ENCODE measurements at regions not wholly inside any gene's neighbourhood (a gene's known extent, or its start where the extent isn't known, plus 50 kb on each side); places are given as distances from the start of the nearest gene placed in this dataset.

- DNase-seq (ENCODE audit: insufficient read length, low spot score) (no peak), FAIRE-seq (no peak)
Measured at GRCh38 chr9:88809355-88810161, 181.7 kb upstream of the S1PR3 start.

GRCh38 chr9:88810826-88811225 is 180.4 kb upstream of the S1PR3 start:
- FAIRE-seq: no peak
- DNase-seq (ENCODE audit: insufficient read length, low spot score): no peak

- FAIRE-seq (no peak), DNase-seq (ENCODE audit: insufficient read length, low spot score) (no peak)
Measured at GRCh38 chr9:88811511-88811910, 179.8 kb upstream of the S1PR3 start.

GRCh38 chr9:88812938-88813637 is 178.2 kb upstream of the S1PR3 start:
- FAIRE-seq (no peak), DNase-seq (ENCODE audit: insufficient read length, low spot score) (no peak)

GRCh38 chr9:88813638-88814209 is 177.5 kb upstream of the S1PR3 start:
- no peak for DNase-seq (ENCODE audit: insufficient read length, low spot score)
- FAIRE-seq: no peak

GRCh38 chr9:88814577-88814976 is 176.7 kb upstream of the S1PR3 start:
- DNase-seq (ENCODE audit: insufficient read length, low spot score) (no peak), FAIRE-seq (no peak)

DNA sequence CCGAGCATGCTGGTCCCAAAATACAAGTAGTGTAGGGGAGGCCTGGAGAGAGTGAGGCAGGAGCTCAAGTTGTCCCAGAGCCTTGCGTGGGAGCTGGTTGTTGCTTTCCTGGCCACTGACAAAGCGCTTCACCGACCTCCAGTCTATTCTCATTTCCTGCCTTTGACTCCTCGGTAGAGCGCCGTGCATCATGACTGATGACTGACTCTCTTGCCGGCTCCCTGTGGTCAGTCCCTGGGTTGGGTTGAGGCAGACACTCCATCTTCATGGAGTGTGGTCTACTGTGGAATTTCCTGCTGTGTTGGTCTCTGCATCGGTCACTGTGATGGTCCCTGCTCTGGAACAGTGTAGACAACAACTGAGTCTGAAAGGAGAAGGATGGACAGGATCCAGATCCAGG is 175.1 kb upstream of the S1PR3 start:
- no peak for DNase-seq (ENCODE audit: insufficient read length, low spot score)
- no peak for FAIRE-seq

DNA sequence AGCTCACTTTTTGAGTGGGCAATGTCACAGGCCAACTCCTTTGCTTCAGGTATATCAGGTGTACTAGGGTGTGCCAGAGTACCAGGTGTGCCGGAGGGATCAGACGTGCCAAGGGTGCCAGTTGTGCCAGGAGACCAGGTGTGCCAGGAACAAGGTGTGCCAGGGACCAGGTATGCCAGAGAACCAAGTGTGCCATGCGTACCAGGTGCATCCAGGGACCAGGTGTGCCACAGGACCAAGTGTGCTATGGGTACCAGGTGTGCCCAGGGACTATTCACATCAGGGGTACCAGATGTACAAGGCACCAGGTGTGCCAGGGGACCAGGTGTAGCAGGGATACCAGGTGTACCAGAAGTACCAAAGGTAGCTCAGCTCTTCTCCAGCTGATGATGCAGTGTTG is 174.7 kb upstream of the S1PR3 start:
- DNase-seq (ENCODE audit: insufficient read length, low spot score) (no peak), FAIRE-seq (no peak)

DNA sequence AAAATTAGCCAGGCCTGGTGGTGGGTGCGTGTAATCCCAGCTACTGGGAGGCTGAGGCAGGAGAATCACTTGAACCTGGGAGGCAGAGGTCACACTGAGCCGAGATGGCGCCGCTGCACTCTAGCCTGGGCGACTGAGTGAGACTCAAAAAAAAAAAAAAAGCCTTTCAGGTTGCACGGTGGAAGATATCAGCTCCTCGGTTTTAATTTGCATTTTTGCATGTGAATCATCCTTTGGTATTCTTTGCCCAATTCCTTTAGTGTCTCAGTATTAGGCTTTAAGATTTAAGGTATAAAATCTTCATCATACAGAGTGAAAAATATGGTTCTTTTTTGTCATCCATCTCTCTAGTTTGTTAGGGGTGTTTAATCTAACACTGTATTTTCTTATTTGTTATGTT is 173.6 kb upstream of the S1PR3 start:
- DNase-seq (ENCODE audit: insufficient read length, low spot score) (no peak), FAIRE-seq (no peak)

DNA sequence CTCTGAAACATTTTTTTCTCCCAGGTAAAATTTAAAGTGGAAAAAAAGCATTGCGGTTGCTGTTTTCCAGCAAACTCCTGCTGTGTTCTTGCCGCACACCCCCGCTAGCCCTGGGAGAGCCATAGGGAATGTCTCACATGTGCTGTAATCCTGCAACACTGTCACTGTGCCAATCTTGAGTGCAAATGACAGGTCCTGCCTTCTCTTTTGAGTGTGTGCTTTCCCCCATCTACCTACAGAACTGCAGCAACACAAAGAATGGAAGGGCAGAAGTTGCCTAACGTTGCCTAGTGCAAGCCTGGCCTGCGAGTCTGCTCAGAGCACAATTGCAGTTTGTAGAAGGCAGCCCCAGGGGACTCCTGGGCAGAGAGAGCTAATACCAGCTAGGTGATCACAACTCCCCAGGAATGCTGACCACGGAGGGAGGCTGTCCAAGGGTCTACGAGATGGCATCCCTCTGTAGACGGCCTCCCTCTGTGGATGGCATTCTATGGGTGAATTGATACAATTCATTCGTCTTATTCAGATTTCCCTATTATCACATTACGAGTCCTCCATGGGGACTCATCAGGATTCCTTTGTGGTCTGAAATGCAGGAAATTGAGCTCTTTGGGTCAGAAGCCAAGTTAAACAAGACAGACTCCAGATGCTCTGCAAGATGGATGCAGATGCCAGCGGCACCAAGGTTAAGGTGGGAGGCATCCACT is 172.6 kb upstream of the S1PR3 start:
- DNase-seq (ENCODE audit: insufficient read length, low spot score) (no peak), FAIRE-seq (no peak)

GRCh38 chr9:88819476-88819875 is 171.8 kb upstream of the S1PR3 start:
- no peak for FAIRE-seq
- no peak for DNase-seq (ENCODE audit: insufficient read length, low spot score)

- DNase-seq (ENCODE audit: insufficient read length, low spot score): no peak
- FAIRE-seq: no peak
Measured at GRCh38 chr9:88820055-88820454, 171.2 kb upstream of the S1PR3 start.

DNA sequence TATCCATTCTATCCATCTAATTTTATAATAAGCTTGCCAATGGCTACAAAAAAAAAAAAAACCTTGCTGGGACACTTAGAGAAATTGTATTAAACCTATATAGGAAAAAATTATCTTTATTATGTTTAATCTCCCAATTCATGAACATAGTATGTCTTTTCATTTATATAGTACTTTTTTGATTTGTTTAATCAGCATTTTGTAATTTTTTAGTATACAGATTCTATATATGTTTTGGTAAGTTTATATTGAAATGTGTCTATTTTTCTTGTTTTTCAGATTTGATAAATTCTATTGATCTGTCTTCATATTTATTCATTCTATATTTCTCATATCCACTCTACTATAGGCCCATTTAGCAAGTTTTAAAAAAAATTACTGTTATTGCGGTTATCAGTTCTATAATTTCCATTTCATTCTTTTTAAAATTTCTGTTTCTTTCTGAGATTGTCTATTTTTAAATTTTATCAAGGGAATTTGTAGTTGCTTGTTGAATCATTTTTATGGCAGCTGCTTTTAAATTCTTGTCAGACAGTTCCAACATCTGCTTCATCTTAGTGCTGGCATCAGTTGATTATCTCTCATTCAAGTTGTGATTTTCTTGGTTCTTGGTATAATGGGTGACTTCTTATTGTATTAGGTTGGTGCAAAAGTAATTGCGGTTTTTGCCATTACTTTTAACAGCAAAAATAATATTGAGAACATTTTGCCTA is 170.1 kb upstream of the S1PR3 start:
- FAIRE-seq: no peak
- DNase-seq (ENCODE audit: insufficient read length, low spot score): no peak

DNA sequence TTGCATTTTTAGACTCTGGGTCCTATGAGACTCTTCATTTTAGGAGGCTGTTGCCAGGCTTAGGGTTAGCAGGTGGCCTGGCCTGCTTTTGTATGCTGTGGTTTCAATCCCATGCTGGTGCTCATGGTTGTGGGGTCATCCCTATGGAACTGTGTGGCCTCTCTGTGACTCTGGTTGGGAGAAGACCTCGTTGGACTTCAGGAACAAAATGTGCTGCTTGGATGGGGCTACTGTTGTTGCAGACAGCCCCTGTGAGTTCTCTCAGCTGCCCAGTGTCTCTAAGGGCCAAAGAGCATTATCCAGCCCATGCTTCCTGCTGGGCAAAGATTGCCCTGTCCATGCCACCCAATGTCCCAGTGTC is 169.5 kb upstream of the S1PR3 start:
- DNase-seq (ENCODE audit: insufficient read length, low spot score) (no peak), FAIRE-seq (no peak)

GRCh38 chr9:88824711-88825110 is 166.6 kb upstream of the S1PR3 start:
- no peak for FAIRE-seq
- no peak for DNase-seq (ENCODE audit: insufficient read length, low spot score)

- DNase-seq (ENCODE audit: insufficient read length, low spot score) (no peak), FAIRE-seq (no peak)
Measured at GRCh38 chr9:88826181-88826580, 165.1 kb upstream of the S1PR3 start.

DNA sequence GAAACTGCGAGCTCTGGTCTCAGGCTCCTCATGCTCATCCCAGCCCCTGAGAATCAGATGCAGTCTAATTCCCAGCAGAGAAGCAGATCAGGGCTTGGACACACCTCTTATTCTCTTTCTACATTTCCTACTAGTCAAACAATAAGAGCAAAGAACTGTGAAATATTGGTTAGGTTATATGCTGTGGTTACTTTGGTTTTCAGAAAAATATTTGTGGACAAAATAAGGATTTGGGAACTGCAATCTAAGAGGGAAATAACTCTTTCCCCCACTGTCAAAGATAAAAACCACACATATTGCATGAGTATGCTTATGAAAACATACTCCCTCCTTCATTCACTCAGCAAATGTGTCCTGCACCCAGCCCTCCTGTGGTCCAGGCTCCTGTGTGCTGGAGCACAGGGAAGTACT is 164.5 kb upstream of the S1PR3 start:
- FAIRE-seq: no peak
- DNase-seq (ENCODE audit: insufficient read length, low spot score): no peak

DNA sequence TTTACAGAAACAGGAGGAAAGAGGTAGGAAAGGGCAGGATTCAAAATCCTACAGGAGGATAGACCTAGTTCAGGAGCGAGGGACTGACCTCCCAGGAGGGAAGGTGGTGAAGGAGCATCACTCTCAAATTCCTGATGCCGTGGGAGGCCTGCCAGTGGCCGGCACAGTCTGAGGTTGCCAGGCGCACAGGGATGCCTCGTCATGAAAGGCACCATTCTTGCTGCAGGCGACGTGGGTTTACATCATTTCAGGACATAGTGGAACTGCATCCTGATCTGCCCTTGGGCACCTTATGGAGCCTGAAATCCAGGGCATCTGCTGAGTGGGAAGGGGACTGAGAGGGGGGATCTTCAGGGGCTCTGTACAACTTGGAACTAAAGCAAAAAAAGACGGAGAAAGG is 163.2 kb upstream of the S1PR3 start:
- no peak for FAIRE-seq

GRCh38 chr9:88828492-88828974 is 162.7 kb upstream of the S1PR3 start:
- DNase-seq (ENCODE audit: insufficient read length, low spot score) (no peak), FAIRE-seq (no peak)

More for the DNA sequence above, 163.2 kb upstream of the S1PR3 start:
- DNase-seq (ENCODE audit: insufficient read length, low spot score): no peak

GRCh38 chr9:88829276-88829675 is 162.0 kb upstream of the S1PR3 start:
- DNase-seq (ENCODE audit: insufficient read length, low spot score) (no peak), FAIRE-seq (no peak)
